Esophagus muscularis mucosa (tissue), 4 donors: ENCODE measurements at regions not wholly inside any gene's neighbourhood (a gene's known extent, or its start where the extent isn't known, plus 50 kb on each side); places are given as distances from the start of the nearest gene placed in this dataset.

ENCODE experiments used
- DNase-seq: peaks from one replicate; pipeline ENCODE4 v3.0.0-alpha.2; 2017; ENCODE audit errors: extremely low spot score
- H3K27ac ChIP-seq, 4 donors: fragments of 200-600 bp; sonication (generic); replicated peaks in 1 of 4; 1 replicate in 3 of 4; 2 replicates in 1 of 4; pipeline ENCODE4 v1.5.1; 2016 to 2019; ENCODE audit warnings: mild to moderate bottlenecking in 1 of 4
- H3K27me3 ChIP-seq, 4 donors: fragments of 200-600 bp; sonication (generic); one replicate each; pipeline versions ENCODE4 v1.5.1 to v1.6.0; 2016 to 2019
- H3K36me3 ChIP-seq, 4 donors: fragments of 200-600 bp; sonication (generic); one replicate each; pipeline ENCODE4 v1.5.1; 2016 to 2019
- H3K4me1 ChIP-seq, 4 donors: fragments of 200-600 bp; sonication (generic); one replicate each; pipeline ENCODE4 v1.5.1; 2016 to 2019
- H3K4me3 ChIP-seq, 4 donors: fragments of 200-600 bp; sonication (generic); 1 replicate in 2 of 4; 2 replicates in 2 of 4; pipeline ENCODE4 v1.5.1; 2016 to 2019; ENCODE audit warnings: mild to moderate bottlenecking in 4 of 4, moderate library complexity in 1 of 4
- H3K9me3 ChIP-seq, 4 donors: fragments of 200-600 bp; sonication (generic); 1 replicate in 3 of 4; 2 replicates in 1 of 4; pipeline ENCODE4 v1.5.1; 2016 to 2019
- CTCF ChIP-seq, 3 experiments: fragments of 200-600 bp in 2 of 3; fragments of 450-650 bp in 1 of 3; sonication (generic) in 2 of 3; IDR thresholded peaks; one replicate each; pipeline ENCODE4 v1.5.1; 2017 to 2019; ENCODE audit warnings: antibody characterized with exemption in 3 of 3, mild to moderate bottlenecking in 2 of 3, moderate library complexity in 1 of 3
- EP300 ChIP-seq: sonication (generic); formaldehyde crosslinking; IDR thresholded peaks from one replicate; pipeline ENCODE4 v1.6.1; 2017; ENCODE audit warnings: antibody characterized with exemption
- POLR2A ChIP-seq: fragments of 450-650 bp; IDR thresholded peaks from one replicate; pipeline ENCODE4 v1.6.1; 2017; ENCODE audit warnings: antibody characterized with exemption, moderate library complexity, mild to moderate bottlenecking, low read depth
- POLR2AphosphoS5 ChIP-seq, 2 donors: sonication (generic); formaldehyde crosslinking; IDR thresholded peaks; one replicate each; pipeline ENCODE4 v1.6.1; 2017; ENCODE audit warnings: antibody characterized with exemption in 2 of 2
- WGBS: methylation state at CpG from one replicate; pipeline ENCODE4 v1.1.5; 2018; 5-methylcytosine and 5-hydroxymethylcytosine counted together
- intact Hi-C: fragments of 100-400 bp; cut with DNase I; formaldehyde crosslinking; loops from one replicate; pipeline ENCODE4 v1.15.1; 2023

DNA sequence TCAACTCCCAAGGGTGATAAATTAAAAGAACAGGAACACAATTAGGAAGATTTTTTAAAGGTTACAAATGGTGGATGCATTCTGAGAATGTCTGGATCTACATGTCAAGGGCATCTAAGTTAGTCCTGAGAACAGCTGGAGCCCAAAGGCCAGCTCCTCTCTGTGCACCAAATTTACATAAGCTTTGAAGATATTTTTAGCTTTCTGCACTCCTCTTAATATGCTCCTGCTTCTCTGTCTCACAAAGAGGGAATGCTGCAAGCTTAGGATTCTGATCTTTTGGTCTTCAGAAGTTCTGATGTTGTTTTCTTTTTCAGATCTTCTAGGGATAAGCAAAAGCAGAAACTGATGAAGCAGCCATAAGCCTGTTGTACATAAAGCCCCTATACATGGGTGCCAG is 309.8 kb upstream of the NCAM1 start:
- DNase-seq: no peak
- TF ChIP-seq EP300 (no peak), CTCF (IDR thresholded peaks at IDR 0.05) (no peak), POLR2AphosphoS5 (IDR thresholded peaks at IDR 0.05) (no peak), POLR2A (no peak)
- no peak overlapping the region for H3K4me3 ChIP-seq
- no peaks in the 10 kb centered on the region for H3K27me3 ChIP-seq
- peaks cover 13 to 20% (median 14%) of the 10 kb centered on the region in 4 donors for H3K4me1 ChIP-seq
- no peaks in the 10 kb centered on the region for H3K36me3 ChIP-seq
- H3K27ac ChIP-seq: no peak overlapping the region
- H3K9me3 ChIP-seq: no peaks in the 10 kb centered on the region
- intact Hi-C loops: no loop called here

DNA sequence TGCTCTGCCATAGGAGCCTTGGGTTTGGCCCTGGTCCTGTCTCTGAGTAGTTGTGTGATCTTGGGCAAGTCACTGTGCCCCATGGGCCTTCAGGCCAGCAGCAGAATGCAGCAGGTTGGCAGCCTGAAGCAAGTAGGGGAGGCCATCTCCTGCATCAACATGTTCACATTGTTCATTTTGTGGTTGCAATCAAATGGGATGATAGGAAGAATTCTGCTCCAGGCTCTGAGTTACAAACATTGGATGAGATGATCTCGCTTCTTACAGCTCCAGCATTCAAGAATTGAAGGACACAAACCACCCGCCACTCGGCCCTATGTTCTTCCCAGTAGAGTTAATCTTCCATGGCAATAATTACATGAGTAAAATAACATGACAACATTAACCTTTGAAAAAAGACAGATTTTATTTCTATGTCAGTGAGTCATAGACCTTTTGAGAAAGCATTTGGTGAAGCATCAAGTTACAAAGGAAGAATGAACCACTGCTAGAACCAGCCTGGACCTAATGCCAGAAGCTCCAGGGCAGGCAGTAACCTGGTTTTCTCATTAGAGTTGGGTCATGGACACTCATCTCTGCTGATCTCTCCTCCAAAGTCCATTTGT is 308.3 kb upstream of the NCAM1 start:
- 89% methylated on average over 3 of the region's 3 CpGs for WGBS
- intact Hi-C loops: no loop called here
- DNase-seq: peak; percentile 55
- Histone ChIP-seq H3K27me3 (no peaks in the 10 kb centered on the region), H3K36me3 (no peaks in the 10 kb centered on the region), H3K4me3 (no peak overlapping the region), H3K4me1 (peaks cover 14 to 20% (median 15%) of the 10 kb centered on the region in 4 donors), H3K27ac (no peak overlapping the region), H3K9me3 (no peaks in the 10 kb centered on the region)
- TF ChIP-seq POLR2A (no peak), CTCF (IDR thresholded peaks at IDR 0.05) (no peak), POLR2AphosphoS5 (IDR thresholded peaks at IDR 0.05) (no peak), EP300 (no peak)

DNA sequence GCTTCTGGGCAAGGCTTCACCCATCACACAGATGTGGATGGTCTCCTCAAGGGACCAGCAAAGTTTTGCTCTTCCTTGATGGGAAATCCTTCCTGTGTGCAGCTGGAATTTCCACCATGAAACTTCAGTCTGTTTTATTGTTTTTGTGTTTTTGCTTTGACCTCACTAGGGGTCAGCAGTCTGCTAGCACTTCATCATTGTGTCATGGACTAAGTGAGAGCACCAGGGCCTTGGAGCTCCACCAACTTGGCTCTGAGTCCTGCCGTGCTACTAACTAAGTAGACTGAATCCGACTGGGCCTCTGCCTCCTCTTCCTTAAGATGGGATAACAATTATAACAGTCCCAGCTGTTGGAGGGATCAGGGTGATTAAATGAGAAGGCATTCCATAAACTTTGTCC is 305.8 kb upstream of the NCAM1 start:
- Histone ChIP-seq H3K27me3 (no peaks in the 10 kb centered on the region), H3K9me3 (no peaks in the 10 kb centered on the region), H3K4me1 (peaks cover 11 to 20% (median 14%) of the 10 kb centered on the region in 4 donors), H3K27ac (peak overlapping the region in 1 of 4 donors; percentile 21), H3K36me3 (no peaks in the 10 kb centered on the region), H3K4me3 (no peak overlapping the region)
- intact Hi-C loops: no loop called here
- peak in 1 of 2 donors; percentile 27 for TF ChIP-seq POLR2AphosphoS5 (IDR thresholded peaks at IDR 0.05)
- TF ChIP-seq CTCF (IDR thresholded peaks at IDR 0.05): no peak
- 11% methylated on average over 2 of the region's 2 CpGs for WGBS
- peak; percentile 93 for DNase-seq

- WGBS: 84% methylated on average over 6 of the region's 6 CpGs
- Histone ChIP-seq H3K36me3 (no peaks in the 10 kb centered on the region), H3K4me3 (no peak overlapping the region), H3K27ac (no peak overlapping the region), H3K4me1 (peaks cover 10 to 16% (median 14%) of the 10 kb centered on the region in 4 donors), H3K27me3 (no peaks in the 10 kb centered on the region), H3K9me3 (no peaks in the 10 kb centered on the region)
- intact Hi-C loops: no loop called here
- DNase-seq: peak; percentile 89
- no peak for TF ChIP-seq POLR2A
- no peak for TF ChIP-seq POLR2AphosphoS5 (IDR thresholded peaks at IDR 0.05)
- TF ChIP-seq EP300: no peak
- TF ChIP-seq CTCF (IDR thresholded peaks at IDR 0.05): no peak
Measured at GRCh38 chr11:112656772-112657428, 304.3 kb upstream of the NCAM1 start.
